Prostate gland (tissue), 2 donors: ENCODE measurements at regions not wholly inside any gene's neighbourhood (a gene's known extent, or its start where the extent isn't known, plus 50 kb on each side); places are given as distances from the start of the nearest gene placed in this dataset.

Source experiments
- POLR2A ChIP-seq: fragments of 450-650 bp; IDR thresholded peaks from one replicate; pipeline ENCODE4 v1.6.1; 2016; ENCODE audit warnings: antibody characterized with exemption, mild to moderate bottlenecking
- POLR2AphosphoS5 ChIP-seq: sonication (generic); formaldehyde crosslinking; IDR thresholded peaks from one replicate; pipeline ENCODE4 v1.6.1; 2017; ENCODE audit warnings: antibody characterized with exemption
- TF ChIP-seq, protein P1 (sequence below), 4 experiments: fragments of 200-600 bp in 2 of 4; fragments of 450-650 bp in 2 of 4; sonication (generic) in 2 of 4; IDR thresholded peaks; 1 replicate in 3 of 4; 2 replicates in 1 of 4; pipeline ENCODE4 v1.5.1; 2016 to 2019; ENCODE audit warnings: antibody characterized with exemption in 4 of 4, mild to moderate bottlenecking in 2 of 4, moderate library complexity in 2 of 4

DNA sequence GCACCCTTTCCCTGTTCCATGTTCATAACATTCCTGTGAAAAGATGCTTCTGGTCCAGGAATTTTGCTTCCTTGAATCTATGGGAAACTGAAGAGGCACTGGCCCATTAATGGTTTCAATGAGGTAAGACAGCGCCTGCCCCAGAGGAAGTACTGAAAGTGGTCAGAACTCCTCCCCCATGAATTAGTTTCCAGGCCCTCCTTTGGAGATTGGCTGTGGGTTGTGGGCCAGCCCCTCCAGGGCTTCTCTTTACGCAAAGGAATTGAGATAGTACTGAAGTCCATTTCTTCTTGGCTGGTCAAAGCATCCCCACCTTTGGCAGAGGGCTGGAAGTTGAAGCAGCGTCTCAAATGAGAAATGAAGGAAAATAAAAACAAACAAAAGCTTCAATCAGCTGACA is 175.5 kb downstream of the POLR2M start:
- TF ChIP-seq, protein P1, sequence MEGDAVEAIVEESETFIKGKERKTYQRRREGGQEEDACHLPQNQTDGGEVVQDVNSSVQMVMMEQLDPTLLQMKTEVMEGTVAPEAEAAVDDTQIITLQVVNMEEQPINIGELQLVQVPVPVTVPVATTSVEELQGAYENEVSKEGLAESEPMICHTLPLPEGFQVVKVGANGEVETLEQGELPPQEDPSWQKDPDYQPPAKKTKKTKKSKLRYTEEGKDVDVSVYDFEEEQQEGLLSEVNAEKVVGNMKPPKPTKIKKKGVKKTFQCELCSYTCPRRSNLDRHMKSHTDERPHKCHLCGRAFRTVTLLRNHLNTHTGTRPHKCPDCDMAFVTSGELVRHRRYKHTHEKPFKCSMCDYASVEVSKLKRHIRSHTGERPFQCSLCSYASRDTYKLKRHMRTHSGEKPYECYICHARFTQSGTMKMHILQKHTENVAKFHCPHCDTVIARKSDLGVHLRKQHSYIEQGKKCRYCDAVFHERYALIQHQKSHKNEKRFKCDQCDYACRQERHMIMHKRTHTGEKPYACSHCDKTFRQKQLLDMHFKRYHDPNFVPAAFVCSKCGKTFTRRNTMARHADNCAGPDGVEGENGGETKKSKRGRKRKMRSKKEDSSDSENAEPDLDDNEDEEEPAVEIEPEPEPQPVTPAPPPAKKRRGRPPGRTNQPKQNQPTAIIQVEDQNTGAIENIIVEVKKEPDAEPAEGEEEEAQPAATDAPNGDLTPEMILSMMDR (IDR thresholded peaks at IDR 0.05): no peak
- TF ChIP-seq POLR2A (no peak), POLR2AphosphoS5 (no peak)
